ENCODE measurements at regions not wholly inside any gene's neighbourhood (a gene's known extent, or its start where the extent isn't known, plus 50 kb on each side); places are given as distances from the start of the nearest gene placed in this dataset.
"Not testable (repeated sequence)": the region's sequence is repeated elsewhere in the genome, so short reads cannot be mapped to it uniquely, and the experiment has no call there.

- TF ChIP-seq GATA1 (IDR thresholded peaks at IDR 0.05; ENCODE audit: low read depth, low read length) = no peak
- no peak for TF ChIP-seq POLR2A (IDR thresholded peaks at IDR 0.05; ENCODE audit: low read length)
- no peak for DNase-seq
These were observed 96.0 kb downstream of the FOXD2 start for GRCh38 chr1:47533793-47534328.

- no peak for TF ChIP-seq GATA1 (IDR thresholded peaks at IDR 0.05; ENCODE audit: low read depth, low read length)
- no peak for TF ChIP-seq POLR2A (IDR thresholded peaks at IDR 0.05; ENCODE audit: low read length)
These were observed 96.6 kb downstream of the FOXD2 start for GRCh38 chr1:47534436-47534835.

GRCh38 chr1:47536646-47537118 is 98.8 kb downstream of the FOXD2 start:
- DNase-seq = no peak
- TF ChIP-seq GATA1 (IDR thresholded peaks at IDR 0.05; ENCODE audit: low read depth, low read length) (no peak), POLR2A (IDR thresholded peaks at IDR 0.05; ENCODE audit: low read length) (no peak)

More at GRCh38 chr1:47534436-47534835, 96.6 kb downstream of the FOXD2 start:
- DNase-seq = no peak

GRCh38 chr1:47537268-47537667 is 99.4 kb downstream of the FOXD2 start:
- no peak for DNase-seq
- TF ChIP-seq POLR2A (IDR thresholded peaks at IDR 0.05; ENCODE audit: low read length) (no peak), GATA1 (IDR thresholded peaks at IDR 0.05; ENCODE audit: low read depth, low read length) (no peak)

- DNase-seq = no peak
- TF ChIP-seq GATA1 (IDR thresholded peaks at IDR 0.05; ENCODE audit: low read depth, low read length) = no peak
- TF ChIP-seq POLR2A (IDR thresholded peaks at IDR 0.05; ENCODE audit: low read length) = no peak
These were observed 100.1 kb downstream of the FOXD2 start for GRCh38 chr1:47537966-47538365.

- DNase-seq = not testable (repeated sequence)
These were observed 100.7 kb downstream of the FOXD2 start for GRCh38 chr1:47538530-47538929.

- not testable (repeated sequence) for DNase-seq
These were observed 103.9 kb downstream of the FOXD2 start for GRCh38 chr1:47541705-47542104.

GRCh38 chr1:47543089-47543488 is 105.2 kb downstream of the FOXD2 start:
- DNase-seq = not testable (repeated sequence)

- DNase-seq = no peak
- TF ChIP-seq GATA1 (IDR thresholded peaks at IDR 0.05; ENCODE audit: low read depth, low read length) (no peak), POLR2A (IDR thresholded peaks at IDR 0.05; ENCODE audit: low read length) (no peak)
These were observed 108.2 kb downstream of the FOXD2 start for GRCh38 chr1:47545912-47546483.

GRCh38 chr1:47547753-47548573 is 110.1 kb downstream of the FOXD2 start:
- no peak for DNase-seq
- no peak for TF ChIP-seq GATA1 (IDR thresholded peaks at IDR 0.05; ENCODE audit: low read depth, low read length)
- no peak for TF ChIP-seq POLR2A (IDR thresholded peaks at IDR 0.05; ENCODE audit: low read length)

- no peak for TF ChIP-seq POLR2A (IDR thresholded peaks at IDR 0.05; ENCODE audit: low read length)
- TF ChIP-seq GATA1 (IDR thresholded peaks at IDR 0.05; ENCODE audit: low read depth, low read length) = no peak
- DNase-seq = no peak
These were observed 110.8 kb downstream of the FOXD2 start for GRCh38 chr1:47548637-47549036.

GRCh38 chr1:47549532-47549931 is 111.7 kb downstream of the FOXD2 start:
- TF ChIP-seq POLR2A (IDR thresholded peaks at IDR 0.05; ENCODE audit: low read length) (no peak), GATA1 (IDR thresholded peaks at IDR 0.05; ENCODE audit: low read depth, low read length) (no peak)
- no peak for DNase-seq

GRCh38 chr1:47550929-47551328 is 113.1 kb downstream of the FOXD2 start:
- TF ChIP-seq POLR2A (IDR thresholded peaks at IDR 0.05; ENCODE audit: low read length) (no peak), GATA1 (IDR thresholded peaks at IDR 0.05; ENCODE audit: low read depth, low read length) (no peak)
- DNase-seq = no peak

- DNase-seq = no peak
- TF ChIP-seq POLR2A (IDR thresholded peaks at IDR 0.05; ENCODE audit: low read length) = no peak
- no peak for TF ChIP-seq GATA1 (IDR thresholded peaks at IDR 0.05; ENCODE audit: low read depth, low read length)
These were observed 114.2 kb downstream of the FOXD2 start for GRCh38 chr1:47551971-47552528.

GRCh38 chr1:47554082-47554481 is 116.2 kb downstream of the FOXD2 start:
- DNase-seq = no peak

More at GRCh38 chr1:47554082-47554481, 116.2 kb downstream of the FOXD2 start:
- TF ChIP-seq POLR2A (IDR thresholded peaks at IDR 0.05; ENCODE audit: low read length) = no peak
- no peak for TF ChIP-seq GATA1 (IDR thresholded peaks at IDR 0.05; ENCODE audit: low read depth, low read length)
